CD8-positive, alpha-beta memory T cell (primary cell): ENCODE measurements at regions not wholly inside any gene's neighbourhood (a gene's known extent, or its start where the extent isn't known, plus 50 kb on each side); places are given as distances from the start of the nearest gene placed in this dataset.

Source experiments
- CTCF ChIA-PET: fragments of 350-600 bp; sonication (Branson Sonifier 250); formaldehyde crosslinking; loops from one replicate; lab custom pipeline; 2021; ENCODE audit warnings: antibody characterized with exemption; lab: Charles Lee
- POLR2A ChIA-PET: fragments of 350-600 bp; sonication (Branson Sonifier 250); formaldehyde crosslinking; loops from one replicate; lab custom pipeline; 2021; ENCODE audit warnings: antibody characterized with exemption; lab: Charles Lee
- DNase-seq, 5 donors: peaks; one replicate each; pipeline versions ENCODE4 v3.0.0 to v3.0.0-alpha.2; 2020 to 2022; ENCODE audit warnings: mixed read lengths in 1 of 5
- H3K27ac ChIP-seq: one replicate; pipeline ENCODE4 v1.7.0; 2013; ENCODE audit warnings: low read depth, mild to moderate bottlenecking, low read length, moderate library complexity
- H3K27me3 ChIP-seq: 2 replicates; pipeline ENCODE4 v1.7.0; 2013; ENCODE audit warnings: low read length, mild to moderate bottlenecking; ENCODE audit not compliant: insufficient read depth, poor library complexity, severe bottlenecking
- H3K36me3 ChIP-seq: 2 replicates; pipeline ENCODE4 v1.7.0; 2013; ENCODE audit warnings: mild to moderate bottlenecking, low read length, moderate library complexity; ENCODE audit not compliant: insufficient read depth
- H3K4me1 ChIP-seq: 2 replicates; pipeline ENCODE4 v1.7.0; 2013; ENCODE audit warnings: mild to moderate bottlenecking, low read length, moderate library complexity; ENCODE audit not compliant: insufficient read depth
- H3K4me3 ChIP-seq: 2 replicates; pipeline ENCODE4 v1.7.0; 2013; ENCODE audit warnings: mild to moderate bottlenecking, low read length
- H3K9me3 ChIP-seq: 2 replicates; pipeline ENCODE4 v1.7.0; 2013; ENCODE audit warnings: mild to moderate bottlenecking, low read length
- H3K27ac Mint-ChIP-seq, 8 donors: one replicate each; pipeline ENCODE4 v1.8.0; 2020 to 2021; ENCODE audit warnings: mixed read lengths in 8 of 8, mild to moderate bottlenecking in 6 of 8, inconsistent platforms in 3 of 8, moderate library complexity in 3 of 8
- H3K27me3 Mint-ChIP-seq, 2 donors: one replicate each; pipeline ENCODE4 v1.8.0; 2020 to 2021; ENCODE audit warnings: mixed read lengths in 2 of 2, mild to moderate bottlenecking in 1 of 2, moderate library complexity in 1 of 2
- H3K36me3 Mint-ChIP-seq, 3 donors: one replicate each; pipeline ENCODE4 v1.8.0; 2020 to 2021; ENCODE audit warnings: mixed read lengths in 3 of 3, inconsistent platforms in 1 of 3, mild to moderate bottlenecking in 1 of 3
- H3K4me1 Mint-ChIP-seq, 3 donors: one replicate each; pipeline ENCODE4 v1.8.0; 2020 to 2021; ENCODE audit warnings: mixed read lengths in 3 of 3, inconsistent platforms in 1 of 3, mild to moderate bottlenecking in 1 of 3
- H3K4me3 Mint-ChIP-seq, 7 donors: one replicate each; pipeline ENCODE4 v1.8.0; 2020 to 2021; ENCODE audit warnings: mixed read lengths in 7 of 7, mild to moderate bottlenecking in 6 of 7, moderate library complexity in 4 of 7, inconsistent platforms in 2 of 7
- H3K9me3 Mint-ChIP-seq, 5 donors: one replicate each; pipeline ENCODE4 v1.8.0; 2020 to 2022; ENCODE audit warnings: mixed read lengths in 5 of 5, mild to moderate bottlenecking in 3 of 5, moderate library complexity in 2 of 5, inconsistent platforms in 1 of 5

- Mint-ChIP-seq H3K27me3 (peaks cover 0 to 3% of the 10 kb centered on the region in 2 donors), H3K27ac (no peak overlapping the region), H3K9me3 (peaks cover 3 to 14% (median 12%) of the 10 kb centered on the region in 5 donors), H3K4me3 (no peak overlapping the region), H3K4me1 (no peaks in the 10 kb centered on the region), H3K36me3 (peaks cover 0 to 2% (median 0%) of the 10 kb centered on the region in 3 donors)
- no peaks in the 10 kb centered on the region for H3K9me3 ChIP-seq
- H3K27ac ChIP-seq: no peak overlapping the region
- H3K27me3 ChIP-seq: no peaks in the 10 kb centered on the region
- DNase-seq: no peak
- H3K4me1 ChIP-seq: no peaks in the 10 kb centered on the region
- no peak overlapping the region for H3K4me3 ChIP-seq
- POLR2A ChIA-PET: no interaction called here
- H3K36me3 ChIP-seq: no peaks in the 10 kb centered on the region
- CTCF ChIA-PET: no interaction called here
Measured at GRCh38 chr16:59087641-59088040, 353.5 kb upstream of the GOT2 start.

GRCh38 chr16:59067205-59067604, 333.1 kb upstream of the GOT2 start:
- H3K4me1 Mint-ChIP-seq: no peaks in the 10 kb centered on the region
- Histone ChIP-seq H3K4me1 (no peaks in the 10 kb centered on the region), H3K9me3 (no peaks in the 10 kb centered on the region), H3K27ac (no peak overlapping the region), H3K4me3 (no peak overlapping the region), H3K36me3 (no peaks in the 10 kb centered on the region), H3K27me3 (no peaks in the 10 kb centered on the region)
- no peak overlapping the region for H3K27ac Mint-ChIP-seq
- peaks cover 0 to 10% (median 5%) of the 10 kb centered on the region in 5 donors for H3K9me3 Mint-ChIP-seq
- DNase-seq: no peak
- ChIA-PET CTCF (no interaction called here), POLR2A (no interaction called here)
- no peaks in the 10 kb centered on the region for H3K27me3 Mint-ChIP-seq
- no peak overlapping the region for H3K4me3 Mint-ChIP-seq
- H3K36me3 Mint-ChIP-seq: no peaks in the 10 kb centered on the region

- no peak for DNase-seq
- no peaks in the 10 kb centered on the region for H3K27me3 Mint-ChIP-seq
Measured at GRCh38 chr16:59060207-59060606, 326.1 kb upstream of the GOT2 start.

GRCh38 chr16:59058250-59058649, 324.1 kb upstream of the GOT2 start:
- H3K27me3 Mint-ChIP-seq: no peaks in the 10 kb centered on the region
- CTCF ChIA-PET: no interaction called here
- Histone ChIP-seq H3K27me3 (no peaks in the 10 kb centered on the region), H3K9me3 (no peaks in the 10 kb centered on the region), H3K27ac (no peak overlapping the region), H3K36me3 (no peaks in the 10 kb centered on the region), H3K4me1 (no peaks in the 10 kb centered on the region), H3K4me3 (no peak overlapping the region)
- DNase-seq: no peak
- H3K36me3 Mint-ChIP-seq: no peaks in the 10 kb centered on the region
- no peaks in the 10 kb centered on the region for H3K4me1 Mint-ChIP-seq
- H3K9me3 Mint-ChIP-seq: peaks cover 0 to 11% (median 2%) of the 10 kb centered on the region in 5 donors
- no peak overlapping the region for H3K4me3 Mint-ChIP-seq
- H3K27ac Mint-ChIP-seq: no peak overlapping the region
- POLR2A ChIA-PET: no interaction called here

More at GRCh38 chr16:59060207-59060606, 326.1 kb upstream of the GOT2 start:
- Histone ChIP-seq H3K27me3 (no peaks in the 10 kb centered on the region), H3K9me3 (no peaks in the 10 kb centered on the region), H3K27ac (no peak overlapping the region), H3K4me1 (no peaks in the 10 kb centered on the region), H3K36me3 (no peaks in the 10 kb centered on the region), H3K4me3 (no peak overlapping the region)
- ChIA-PET POLR2A (interaction anchor here (0.6 kb wide), 1 partner anchor 225 kb away, joined by 12 read pairs; no protein-coding TSS in a partner anchor), CTCF (interaction anchor here (0.7 kb wide), 1 partner anchor 104 kb away, joined by 3 read pairs; no protein-coding TSS in a partner anchor)
- Mint-ChIP-seq H3K4me3 (no peak overlapping the region), H3K27ac (no peak overlapping the region), H3K36me3 (no peaks in the 10 kb centered on the region), H3K9me3 (peaks cover 0 to 14% (median 2%) of the 10 kb centered on the region in 5 donors), H3K4me1 (no peaks in the 10 kb centered on the region)

GRCh38 chr16:59053911-59054310, 319.8 kb upstream of the GOT2 start:
- H3K4me3 ChIP-seq: no peak overlapping the region
- ChIA-PET CTCF (no interaction called here), POLR2A (no interaction called here)
- Mint-ChIP-seq H3K4me3 (no peak overlapping the region), H3K9me3 (peaks cover 0 to 9% (median 0%) of the 10 kb centered on the region in 5 donors), H3K27ac (no peak overlapping the region), H3K27me3 (no peaks in the 10 kb centered on the region), H3K36me3 (no peaks in the 10 kb centered on the region), H3K4me1 (no peaks in the 10 kb centered on the region)
- no peaks in the 10 kb centered on the region for H3K36me3 ChIP-seq
- no peaks in the 10 kb centered on the region for H3K27me3 ChIP-seq
- H3K27ac ChIP-seq: no peak overlapping the region
- no peaks in the 10 kb centered on the region for H3K9me3 ChIP-seq
- H3K4me1 ChIP-seq: no peaks in the 10 kb centered on the region
- no peak for DNase-seq

- Mint-ChIP-seq H3K9me3 (peaks cover 0 to 3% (median 0%) of the 10 kb centered on the region in 5 donors), H3K4me3 (no peak overlapping the region), H3K36me3 (no peaks in the 10 kb centered on the region), H3K27me3 (no peaks in the 10 kb centered on the region), H3K27ac (no peak overlapping the region), H3K4me1 (no peaks in the 10 kb centered on the region)
- Histone ChIP-seq H3K4me1 (no peaks in the 10 kb centered on the region), H3K4me3 (no peak overlapping the region), H3K9me3 (no peaks in the 10 kb centered on the region), H3K27me3 (no peaks in the 10 kb centered on the region), H3K36me3 (no peaks in the 10 kb centered on the region), H3K27ac (no peak overlapping the region)
- POLR2A ChIA-PET: no interaction called here
- no peak for DNase-seq
- CTCF ChIA-PET: no interaction called here
Measured at GRCh38 chr16:59052231-59052630, 318.1 kb upstream of the GOT2 start.

GRCh38 chr16:59048876-59049275, 314.8 kb upstream of the GOT2 start:
- peaks cover 0 to 5% (median 0%) of the 10 kb centered on the region in 5 donors for H3K9me3 Mint-ChIP-seq
- no peak for DNase-seq
- no peak overlapping the region for H3K27ac Mint-ChIP-seq
- ChIA-PET CTCF (no interaction called here), POLR2A (no interaction called here)
- no peaks in the 10 kb centered on the region for H3K36me3 Mint-ChIP-seq
- no peaks in the 10 kb centered on the region for H3K27me3 Mint-ChIP-seq
- H3K4me3 ChIP-seq: no peak overlapping the region
- H3K9me3 ChIP-seq: no peaks in the 10 kb centered on the region
- H3K36me3 ChIP-seq: no peaks in the 10 kb centered on the region
- no peak overlapping the region for H3K27ac ChIP-seq
- no peak overlapping the region for H3K4me3 Mint-ChIP-seq
- no peaks in the 10 kb centered on the region for H3K4me1 Mint-ChIP-seq
- no peaks in the 10 kb centered on the region for H3K27me3 ChIP-seq
- H3K4me1 ChIP-seq: no peaks in the 10 kb centered on the region

GRCh38 chr16:59047114-59047513, 313.0 kb upstream of the GOT2 start:
- H3K27me3 ChIP-seq: no peaks in the 10 kb centered on the region
- no peaks in the 10 kb centered on the region for H3K9me3 ChIP-seq
- H3K9me3 Mint-ChIP-seq: peaks cover 0 to 5% (median 3%) of the 10 kb centered on the region in 5 donors
- H3K4me3 Mint-ChIP-seq: no peak overlapping the region
- no peaks in the 10 kb centered on the region for H3K36me3 ChIP-seq
- H3K27ac Mint-ChIP-seq: no peak overlapping the region
- no peaks in the 10 kb centered on the region for H3K27me3 Mint-ChIP-seq
- ChIA-PET POLR2A (no interaction called here), CTCF (no interaction called here)
- H3K27ac ChIP-seq: no peak overlapping the region
- no peaks in the 10 kb centered on the region for H3K4me1 Mint-ChIP-seq
- H3K4me1 ChIP-seq: no peaks in the 10 kb centered on the region
- no peak overlapping the region for H3K4me3 ChIP-seq
- DNase-seq: no peak
- H3K36me3 Mint-ChIP-seq: no peaks in the 10 kb centered on the region
